ENCODE measurements at regions not wholly inside any gene's neighbourhood (a gene's known extent, or its start where the extent isn't known, plus 50 kb on each side); places are given as distances from the start of the nearest gene placed in this dataset.

- DNase-seq: peak; percentile 82
- CTCF ChIA-PET: interaction anchor here (0.6 kb wide), 1 partner anchor 95 kb away, joined by 8 read pairs; no protein-coding TSS in a partner anchor
- Histone ChIP-seq H3K79me2 (ENCODE audit: low read length) (no peaks in the 10 kb centered on the region), H3K4me3 (ENCODE audit: low read length) (no peak overlapping the region; the same call in 1 of the 2 replicates), H2AFZ (ENCODE audit: low read length) (no peak overlapping the region), H3K4me1 (ENCODE audit: insufficient read depth, low read length) (peaks cover 20% of the 10 kb centered on the region), H3K4me2 (ENCODE audit: low read length) (peak overlapping the region; percentile 45), H3K36me3 (ENCODE audit: low read depth, low read length) (no peaks in the 10 kb centered on the region), H3K9ac (ENCODE audit: low read length) (no peak overlapping the region), H4K20me1 (ENCODE audit: low read length) (no peaks in the 10 kb centered on the region), H3K9me3 (ENCODE audit: low read length) (no peaks in the 10 kb centered on the region), H3K27ac (ENCODE audit: low read length) (peak overlapping the region; percentile 38), H3K9me2 (replicated peaks; ENCODE audit: low read length) (no peaks in the 10 kb centered on the region), H3K27me3 (ENCODE audit: low read length) (no peaks in the 10 kb centered on the region), H3F3A (ENCODE audit: low read length, unreplicated experiment) (no peaks in the 10 kb centered on the region)
- POLR2A ChIA-PET (ENCODE audit: unreplicated experiment): no interaction called here
- peak; percentile 84 for ATAC-seq
- intact Hi-C loops (cut with micrococcal nuclease): loop anchor here (5.0 kb wide), 1 partner anchor 99 kb away; no protein-coding TSS in a partner anchor
- BruUV-seq (replicated peaks): no TSS peak
- TF ChIP-seq EZH2 (IDR thresholded peaks at IDR 0.05; ENCODE audit: low read length, unreplicated experiment): no peak
- no peak for TF ChIP-seq CTCF (conservative IDR thresholded peaks at IDR 0.05; ENCODE audit: low read depth, low read length)
- no peak for TF ChIP-seq EZH2phosphoT487 (IDR thresholded peaks at IDR 0.05; ENCODE audit: borderline replicate concordance, low read length)
These were observed 141.7 kb upstream of the CCDC68 start for GRCh38 chr18:55100817-55101457.

GRCh38 chr18:55097456-55098170 is 138.4 kb upstream of the CCDC68 start:
- intact Hi-C loops (cut with micrococcal nuclease): loop anchor here (2.0 to 10.0 kb wide), 2 partner anchors 137 to 227 kb away; no protein-coding TSS in a partner anchor
- BruUV-seq (replicated peaks): no TSS peak
- ChIA-PET POLR2A (ENCODE audit: unreplicated experiment) (no interaction called here), CTCF (no interaction called here)
- Histone ChIP-seq H3K9me2 (replicated peaks; ENCODE audit: low read length) (no peaks in the 10 kb centered on the region), H3K27me3 (ENCODE audit: low read length) (no peaks in the 10 kb centered on the region), H3K79me2 (ENCODE audit: low read length) (no peaks in the 10 kb centered on the region), H3K9ac (ENCODE audit: low read length) (no peak overlapping the region), H3K36me3 (ENCODE audit: low read depth, low read length) (no peaks in the 10 kb centered on the region), H3F3A (ENCODE audit: low read length, unreplicated experiment) (no peaks in the 10 kb centered on the region), H2AFZ (ENCODE audit: low read length) (no peak overlapping the region), H3K27ac (ENCODE audit: low read length) (no peak overlapping the region), H3K4me3 (ENCODE audit: low read length) (no peak overlapping the region), H3K4me1 (ENCODE audit: insufficient read depth, low read length) (peaks cover 20% of the 10 kb centered on the region), H3K4me2 (ENCODE audit: low read length) (no peak overlapping the region), H3K9me3 (ENCODE audit: low read length) (no peaks in the 10 kb centered on the region), H4K20me1 (ENCODE audit: low read length) (no peaks in the 10 kb centered on the region)
- ATAC-seq (no peak), DNase-seq (no peak)
- no peak for TF ChIP-seq EZH2 (IDR thresholded peaks at IDR 0.05; ENCODE audit: low read length, unreplicated experiment)
- TF ChIP-seq CTCF (conservative IDR thresholded peaks at IDR 0.05; ENCODE audit: low read depth, low read length): no peak
- no peak for TF ChIP-seq EZH2phosphoT487 (IDR thresholded peaks at IDR 0.05; ENCODE audit: borderline replicate concordance, low read length)
